RPMI8226 (cell line): ENCODE measurements at regions not wholly inside any gene's neighbourhood (a gene's known extent, or its start where the extent isn't known, plus 50 kb on each side); places are given as distances from the start of the nearest gene placed in this dataset.
"Not testable (repeated sequence)": the region's sequence is repeated elsewhere in the genome, so short reads cannot be mapped to it uniquely, and the experiment has no call there.

Experiments
- DNase-seq: peaks from one replicate; pipeline ENCODE4 v3.0.0-alpha.2; 2015

- not testable (repeated sequence) for DNase-seq
These were observed 50.9 kb upstream of the APOD start for GRCh38 chr3:195634426-195635261.
